WTC11 (cell line): ENCODE measurements at regions not wholly inside any gene's neighbourhood (a gene's known extent, or its start where the extent isn't known, plus 50 kb on each side); places are given as distances from the start of the nearest gene placed in this dataset.

Source experiments
- CREB1 ChIP-seq: sonication (generic); formaldehyde crosslinking; IDR thresholded peaks from 2 replicates; pipeline ENCODE4 v1.8.0; 2023; ENCODE audit warnings: mild to moderate bottlenecking, missing genetic modification reagents
- E2F1 ChIP-seq: sonication (generic); formaldehyde crosslinking; IDR thresholded peaks from 2 replicates; pipeline ENCODE4 v1.8.0; 2022; ENCODE audit warnings: mild to moderate bottlenecking, missing genetic modification reagents
- E2F5 ChIP-seq: sonication (generic); formaldehyde crosslinking; IDR thresholded peaks from 2 replicates; pipeline ENCODE4 v1.8.1; 2022; ENCODE audit warnings: mild to moderate bottlenecking, moderate library complexity, missing genetic modification reagents
- ELF4 ChIP-seq: sonication (generic); formaldehyde crosslinking; IDR thresholded peaks from 2 replicates; pipeline ENCODE4 v1.8.1; 2022; ENCODE audit warnings: low read depth, mild to moderate bottlenecking, moderate library complexity, missing genetic modification reagents
- FOXP1 ChIP-seq: sonication (generic); formaldehyde crosslinking; IDR thresholded peaks from 2 replicates; pipeline ENCODE4 v1.8.0; 2022; ENCODE audit warnings: missing genetic modification reagents, mild to moderate bottlenecking, moderate library complexity, borderline replicate concordance
- SP1 ChIP-seq: sonication (generic); formaldehyde crosslinking; conservative IDR thresholded peaks from 2 replicates; pipeline ENCODE4 v1.8.1; 2022; ENCODE audit warnings: missing genetic modification reagents
- TP53 ChIP-seq: sonication (generic); formaldehyde crosslinking; IDR thresholded peaks from 2 replicates; pipeline ENCODE4 v1.8.1; 2023; ENCODE audit warnings: mild to moderate bottlenecking, missing genetic modification reagents
- ZNF121 ChIP-seq: sonication (generic); formaldehyde crosslinking; IDR thresholded peaks from 2 replicates; pipeline ENCODE4 v1.8.0; 2023; ENCODE audit warnings: missing genetic modification reagents
- ZNF423 ChIP-seq: fragments of 250-450 bp; sonication (Bioruptor Pico); IDR thresholded peaks from 2 replicates; pipeline ENCODE4 v2.1.2; 2022; ENCODE audit warnings: mild to moderate bottlenecking, moderate library complexity
- TF ChIP-seq, protein P1 (sequence below): fragments of 200-600 bp; IDR thresholded peaks from 2 replicates; pipeline ENCODE4 v1.8.0; 2022; ENCODE audit warnings: antibody characterized with exemption
- TF ChIP-seq, protein P2 (sequence below): sonication (generic); formaldehyde crosslinking; IDR thresholded peaks from 2 replicates; pipeline ENCODE4 v1.8.1; 2023; ENCODE audit warnings: mild to moderate bottlenecking, missing genetic modification reagents, moderate library complexity
- TF ChIP-seq, protein P3 (sequence below): sonication (generic); formaldehyde crosslinking; IDR thresholded peaks from 2 replicates; pipeline ENCODE4 v1.8.0; 2023; ENCODE audit warnings: missing genetic modification reagents, mild to moderate bottlenecking, borderline replicate concordance
- TF ChIP-seq, protein P4 (sequence below): sonication (generic); formaldehyde crosslinking; IDR thresholded peaks from 2 replicates; pipeline ENCODE4 v1.8.1; 2023; ENCODE audit warnings: mild to moderate bottlenecking, missing genetic modification reagents, moderate library complexity

GRCh38 chr4:18937746-18938145, 916.2 kb upstream of the LCORL start:
- TF ChIP-seq, protein P1, sequence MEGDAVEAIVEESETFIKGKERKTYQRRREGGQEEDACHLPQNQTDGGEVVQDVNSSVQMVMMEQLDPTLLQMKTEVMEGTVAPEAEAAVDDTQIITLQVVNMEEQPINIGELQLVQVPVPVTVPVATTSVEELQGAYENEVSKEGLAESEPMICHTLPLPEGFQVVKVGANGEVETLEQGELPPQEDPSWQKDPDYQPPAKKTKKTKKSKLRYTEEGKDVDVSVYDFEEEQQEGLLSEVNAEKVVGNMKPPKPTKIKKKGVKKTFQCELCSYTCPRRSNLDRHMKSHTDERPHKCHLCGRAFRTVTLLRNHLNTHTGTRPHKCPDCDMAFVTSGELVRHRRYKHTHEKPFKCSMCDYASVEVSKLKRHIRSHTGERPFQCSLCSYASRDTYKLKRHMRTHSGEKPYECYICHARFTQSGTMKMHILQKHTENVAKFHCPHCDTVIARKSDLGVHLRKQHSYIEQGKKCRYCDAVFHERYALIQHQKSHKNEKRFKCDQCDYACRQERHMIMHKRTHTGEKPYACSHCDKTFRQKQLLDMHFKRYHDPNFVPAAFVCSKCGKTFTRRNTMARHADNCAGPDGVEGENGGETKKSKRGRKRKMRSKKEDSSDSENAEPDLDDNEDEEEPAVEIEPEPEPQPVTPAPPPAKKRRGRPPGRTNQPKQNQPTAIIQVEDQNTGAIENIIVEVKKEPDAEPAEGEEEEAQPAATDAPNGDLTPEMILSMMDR, result no peak
- TF ChIP-seq CREB1 (CRISPR knock-in tag) (no peak), FOXP1 (CRISPR knock-in tag) (no peak), ZNF121 (CRISPR knock-in tag) (no peak), E2F5 (no peak), TP53 (no peak), SP1 (no peak), ELF4 (no peak), ZNF423 (no peak), E2F1 (CRISPR knock-in tag) (no peak)
- TF ChIP-seq, protein P2, sequence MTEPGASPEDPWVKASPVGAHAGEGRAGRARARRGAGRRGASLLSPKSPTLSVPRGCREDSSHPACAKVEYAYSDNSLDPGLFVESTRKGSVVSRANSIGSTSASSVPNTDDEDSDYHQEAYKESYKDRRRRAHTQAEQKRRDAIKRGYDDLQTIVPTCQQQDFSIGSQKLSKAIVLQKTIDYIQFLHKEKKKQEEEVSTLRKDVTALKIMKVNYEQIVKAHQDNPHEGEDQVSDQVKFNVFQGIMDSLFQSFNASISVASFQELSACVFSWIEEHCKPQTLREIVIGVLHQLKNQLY (CRISPR knock-in tag), result no peak
- TF ChIP-seq, protein P3, sequence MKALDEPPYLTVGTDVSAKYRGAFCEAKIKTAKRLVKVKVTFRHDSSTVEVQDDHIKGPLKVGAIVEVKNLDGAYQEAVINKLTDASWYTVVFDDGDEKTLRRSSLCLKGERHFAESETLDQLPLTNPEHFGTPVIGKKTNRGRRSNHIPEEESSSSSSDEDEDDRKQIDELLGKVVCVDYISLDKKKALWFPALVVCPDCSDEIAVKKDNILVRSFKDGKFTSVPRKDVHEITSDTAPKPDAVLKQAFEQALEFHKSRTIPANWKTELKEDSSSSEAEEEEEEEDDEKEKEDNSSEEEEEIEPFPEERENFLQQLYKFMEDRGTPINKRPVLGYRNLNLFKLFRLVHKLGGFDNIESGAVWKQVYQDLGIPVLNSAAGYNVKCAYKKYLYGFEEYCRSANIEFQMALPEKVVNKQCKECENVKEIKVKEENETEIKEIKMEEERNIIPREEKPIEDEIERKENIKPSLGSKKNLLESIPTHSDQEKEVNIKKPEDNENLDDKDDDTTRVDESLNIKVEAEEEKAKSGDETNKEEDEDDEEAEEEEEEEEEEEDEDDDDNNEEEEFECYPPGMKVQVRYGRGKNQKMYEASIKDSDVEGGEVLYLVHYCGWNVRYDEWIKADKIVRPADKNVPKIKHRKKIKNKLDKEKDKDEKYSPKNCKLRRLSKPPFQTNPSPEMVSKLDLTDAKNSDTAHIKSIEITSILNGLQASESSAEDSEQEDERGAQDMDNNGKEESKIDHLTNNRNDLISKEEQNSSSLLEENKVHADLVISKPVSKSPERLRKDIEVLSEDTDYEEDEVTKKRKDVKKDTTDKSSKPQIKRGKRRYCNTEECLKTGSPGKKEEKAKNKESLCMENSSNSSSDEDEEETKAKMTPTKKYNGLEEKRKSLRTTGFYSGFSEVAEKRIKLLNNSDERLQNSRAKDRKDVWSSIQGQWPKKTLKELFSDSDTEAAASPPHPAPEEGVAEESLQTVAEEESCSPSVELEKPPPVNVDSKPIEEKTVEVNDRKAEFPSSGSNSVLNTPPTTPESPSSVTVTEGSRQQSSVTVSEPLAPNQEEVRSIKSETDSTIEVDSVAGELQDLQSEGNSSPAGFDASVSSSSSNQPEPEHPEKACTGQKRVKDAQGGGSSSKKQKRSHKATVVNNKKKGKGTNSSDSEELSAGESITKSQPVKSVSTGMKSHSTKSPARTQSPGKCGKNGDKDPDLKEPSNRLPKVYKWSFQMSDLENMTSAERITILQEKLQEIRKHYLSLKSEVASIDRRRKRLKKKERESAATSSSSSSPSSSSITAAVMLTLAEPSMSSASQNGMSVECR (CRISPR knock-in tag), result no peak
- TF ChIP-seq, protein P4, sequence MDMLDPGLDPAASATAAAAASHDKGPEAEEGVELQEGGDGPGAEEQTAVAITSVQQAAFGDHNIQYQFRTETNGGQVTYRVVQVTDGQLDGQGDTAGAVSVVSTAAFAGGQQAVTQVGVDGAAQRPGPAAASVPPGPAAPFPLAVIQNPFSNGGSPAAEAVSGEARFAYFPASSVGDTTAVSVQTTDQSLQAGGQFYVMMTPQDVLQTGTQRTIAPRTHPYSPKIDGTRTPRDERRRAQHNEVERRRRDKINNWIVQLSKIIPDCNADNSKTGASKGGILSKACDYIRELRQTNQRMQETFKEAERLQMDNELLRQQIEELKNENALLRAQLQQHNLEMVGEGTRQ, result no peak
